Fibroblast of lung (primary cell): ENCODE measurements at regions not wholly inside any gene's neighbourhood (a gene's known extent, or its start where the extent isn't known, plus 50 kb on each side); places are given as distances from the start of the nearest gene placed in this dataset.

Source experiments
- DNase-seq, 2 donors: peaks; one replicate each; pipeline versions ENCODE4 v3.0.0 to v3.0.0-alpha.2; 2010; ENCODE audit warnings: low read depth in 2 of 2
- H2AFZ ChIP-seq: 2 replicates; pipeline ENCODE4 v1.5.1; 2012; ENCODE audit warnings: low read length, control low read depth, inconsistent platforms
- H3K27ac ChIP-seq: 2 replicates; pipeline ENCODE4 v1.5.1; 2011; ENCODE audit warnings: low read length, control low read depth; ENCODE audit not compliant: insufficient read depth
- H3K27me3 ChIP-seq: 2 replicates; pipeline ENCODE4 v1.5.1; 2011; ENCODE audit warnings: mild to moderate bottlenecking, low read length; ENCODE audit not compliant: control insufficient read depth, insufficient read depth
- H3K36me3 ChIP-seq: 2 replicates; pipeline ENCODE4 v1.5.1; 2011; ENCODE audit warnings: low read length; ENCODE audit not compliant: control insufficient read depth, insufficient read depth
- H3K4me1 ChIP-seq: 2 replicates; pipeline ENCODE4 v1.5.1; 2011; ENCODE audit warnings: low read length; ENCODE audit not compliant: control insufficient read depth, insufficient read depth; ENCODE audit errors: extremely low read depth
- H3K4me2 ChIP-seq: 2 replicates; pipeline ENCODE4 v1.5.1; 2011; ENCODE audit warnings: low read length, control low read depth; ENCODE audit not compliant: insufficient read depth; ENCODE audit errors: extremely low read depth
- H3K4me3 ChIP-seq, 4 experiments: fragments of 200-600 bp in 1 of 4; sonication (generic) in 1 of 4; replicated peaks in 1 of 4; 2 replicates each; pipeline ENCODE4 v1.5.1; 2011 to 2016; ENCODE audit warnings: low read length in 4 of 4, low read depth in 3 of 4, mild to moderate bottlenecking in 3 of 4, control low read depth in 2 of 4, inconsistent platforms in 1 of 4, mixed read lengths in 1 of 4; ENCODE audit not compliant: insufficient read depth in 1 of 4; ENCODE audit errors: control extremely low read depth in 1 of 4
- H3K79me2 ChIP-seq: 2 replicates; pipeline ENCODE4 v1.5.1; 2012; ENCODE audit warnings: mild to moderate bottlenecking, low read length, inconsistent platforms; ENCODE audit not compliant: control insufficient read depth, insufficient read depth
- H3K9ac ChIP-seq: 2 replicates; pipeline ENCODE4 v1.5.1; 2011; ENCODE audit warnings: mild to moderate bottlenecking, low read length, control low read depth; ENCODE audit not compliant: insufficient read depth
- H3K9me3 ChIP-seq: 2 replicates; pipeline ENCODE4 v1.5.1; 2012; ENCODE audit warnings: low read depth, low read length; ENCODE audit not compliant: control insufficient read depth, insufficient read depth
- H4K20me1 ChIP-seq: 2 replicates; pipeline ENCODE4 v1.5.1; 2011; ENCODE audit warnings: low read length; ENCODE audit not compliant: control insufficient read depth, insufficient read depth; ENCODE audit errors: extremely low read depth
- EZH2 ChIP-seq: IDR thresholded peaks from 2 replicates; pipeline ENCODE4 v1.5.1; 2012; ENCODE audit warnings: low read length, control low read depth, mild to moderate bottlenecking; ENCODE audit errors: missing control alignments
- TF ChIP-seq, protein P1 (sequence below), 2 donors: IDR thresholded peaks in 1 of 2; conservative IDR thresholded peaks in 1 of 2; 1 replicate in 1 of 2; 2 replicates in 1 of 2; pipeline ENCODE4 v1.5.1; 2011 to 2012; ENCODE audit warnings: low read length in 2 of 2, control low read depth in 1 of 2, inconsistent platforms in 1 of 2, low read depth in 1 of 2, mild to moderate bottlenecking in 1 of 2

DNA sequence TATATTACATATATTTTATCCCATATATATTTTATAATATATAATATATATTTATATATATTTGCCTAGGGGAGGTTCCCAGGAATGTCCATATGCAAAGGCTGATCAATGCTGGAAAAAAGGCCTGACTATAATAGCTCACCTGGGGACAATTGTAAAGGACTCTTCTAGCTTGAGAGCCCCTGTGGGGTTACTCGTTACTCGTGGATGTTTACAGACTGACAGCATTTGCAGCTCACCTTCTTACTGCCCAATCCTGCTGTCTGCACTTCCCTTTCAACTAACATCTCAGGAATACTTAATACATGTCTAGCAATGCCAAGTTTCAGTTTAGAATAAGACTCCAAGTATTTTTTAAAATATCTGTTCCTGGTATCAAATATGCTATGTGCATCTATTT lies 1365.4 kb upstream of the RAG2 start:
- Histone ChIP-seq H3K9me3 (no peaks in the 10 kb centered on the region), H3K27me3 (no peaks in the 10 kb centered on the region), H4K20me1 (no peaks in the 10 kb centered on the region), H3K36me3 (no peaks in the 10 kb centered on the region), H3K79me2 (no peaks in the 10 kb centered on the region), H3K27ac (no peak overlapping the region), H3K4me2 (no peak overlapping the region), H2AFZ (no peak overlapping the region), H3K4me3 (no peak overlapping the region), H3K9ac (no peak overlapping the region), H3K4me1 (no peaks in the 10 kb centered on the region)
- no peak for DNase-seq
- TF ChIP-seq EZH2 = no peak

DNA sequence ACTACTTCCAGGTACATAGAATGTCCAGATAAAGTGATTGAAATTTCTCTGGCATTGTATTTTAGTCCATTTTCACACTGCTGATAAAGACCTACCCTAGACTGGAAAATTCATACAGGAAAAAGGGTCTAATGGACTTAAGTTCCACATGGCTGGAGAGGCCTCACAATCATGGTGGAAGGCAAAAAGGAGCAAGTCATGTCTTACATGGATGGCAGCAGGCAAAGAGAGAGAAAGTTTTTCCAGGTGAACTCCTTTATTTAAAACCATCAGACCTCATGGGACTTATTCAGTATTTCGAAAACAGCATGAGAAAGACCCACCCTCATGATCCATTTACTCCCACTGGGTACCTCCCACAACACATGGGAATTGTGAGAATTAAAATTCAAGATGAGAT lies 1359.7 kb upstream of the RAG2 start:
- no peak overlapping the region for H3K4me3 ChIP-seq
- H3K27me3 ChIP-seq = no peaks in the 10 kb centered on the region
- H3K36me3 ChIP-seq = no peaks in the 10 kb centered on the region
- H3K4me1 ChIP-seq = no peaks in the 10 kb centered on the region
- no peak overlapping the region for H2AFZ ChIP-seq
- H3K9ac ChIP-seq = no peak overlapping the region
- no peak for DNase-seq
- H3K27ac ChIP-seq = no peak overlapping the region
- H3K79me2 ChIP-seq = no peaks in the 10 kb centered on the region
- no peak overlapping the region for H3K4me2 ChIP-seq
- no peak for TF ChIP-seq EZH2
- TF ChIP-seq, protein P1, sequence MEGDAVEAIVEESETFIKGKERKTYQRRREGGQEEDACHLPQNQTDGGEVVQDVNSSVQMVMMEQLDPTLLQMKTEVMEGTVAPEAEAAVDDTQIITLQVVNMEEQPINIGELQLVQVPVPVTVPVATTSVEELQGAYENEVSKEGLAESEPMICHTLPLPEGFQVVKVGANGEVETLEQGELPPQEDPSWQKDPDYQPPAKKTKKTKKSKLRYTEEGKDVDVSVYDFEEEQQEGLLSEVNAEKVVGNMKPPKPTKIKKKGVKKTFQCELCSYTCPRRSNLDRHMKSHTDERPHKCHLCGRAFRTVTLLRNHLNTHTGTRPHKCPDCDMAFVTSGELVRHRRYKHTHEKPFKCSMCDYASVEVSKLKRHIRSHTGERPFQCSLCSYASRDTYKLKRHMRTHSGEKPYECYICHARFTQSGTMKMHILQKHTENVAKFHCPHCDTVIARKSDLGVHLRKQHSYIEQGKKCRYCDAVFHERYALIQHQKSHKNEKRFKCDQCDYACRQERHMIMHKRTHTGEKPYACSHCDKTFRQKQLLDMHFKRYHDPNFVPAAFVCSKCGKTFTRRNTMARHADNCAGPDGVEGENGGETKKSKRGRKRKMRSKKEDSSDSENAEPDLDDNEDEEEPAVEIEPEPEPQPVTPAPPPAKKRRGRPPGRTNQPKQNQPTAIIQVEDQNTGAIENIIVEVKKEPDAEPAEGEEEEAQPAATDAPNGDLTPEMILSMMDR (conservative IDR thresholded peaks at IDR 0.05 in 1 of 2, IDR thresholded peaks at IDR 0.05 in 1 of 2; ENCODE audit: low read depth in 1 of 2, low read length in 2 of 2) = no peak
- H4K20me1 ChIP-seq = no peaks in the 10 kb centered on the region
- H3K9me3 ChIP-seq = no peaks in the 10 kb centered on the region

DNA sequence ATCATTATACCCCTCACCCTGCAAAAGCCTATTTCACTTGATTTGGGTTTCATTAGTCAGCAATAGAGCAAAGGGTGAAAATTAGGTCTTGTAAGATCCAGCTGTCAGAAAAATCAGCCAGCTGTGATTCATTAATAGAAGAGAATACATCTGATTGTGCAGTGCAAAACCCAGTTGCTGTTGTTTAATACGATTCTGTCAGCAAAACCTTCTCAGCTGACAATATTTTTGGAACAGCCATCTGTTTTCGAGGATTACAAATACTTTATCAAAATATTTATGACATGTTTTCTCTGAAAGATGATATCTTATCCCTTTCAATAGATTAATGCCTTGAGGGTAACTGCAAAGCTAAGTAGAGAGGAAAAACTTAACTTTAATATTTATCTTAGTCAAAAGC lies 1354.0 kb upstream of the RAG2 start:
- Histone ChIP-seq H3K9ac (no peak overlapping the region), H3K36me3 (no peaks in the 10 kb centered on the region), H2AFZ (no peak overlapping the region), H3K79me2 (no peaks in the 10 kb centered on the region), H3K4me3 (no peak overlapping the region), H3K4me1 (no peaks in the 10 kb centered on the region), H4K20me1 (no peaks in the 10 kb centered on the region), H3K27me3 (no peaks in the 10 kb centered on the region), H3K4me2 (no peak overlapping the region), H3K27ac (no peak overlapping the region), H3K9me3 (no peaks in the 10 kb centered on the region)
- TF ChIP-seq EZH2 = no peak
- TF ChIP-seq, protein P1 (conservative IDR thresholded peaks at IDR 0.05 in 1 of 2, IDR thresholded peaks at IDR 0.05 in 1 of 2; ENCODE audit: low read depth in 1 of 2, low read length in 2 of 2) = no peak
- DNase-seq = no peak
